HG02973 (cell line): ENCODE measurements at regions not wholly inside any gene's neighbourhood (a gene's known extent, or its start where the extent isn't known, plus 50 kb on each side); places are given as distances from the start of the nearest gene placed in this dataset.
A peak's percentile ranks its signal among the peaks of the same experiment; 100 is the strongest.

Source experiments
- ATAC-seq: cut with Tn5 transposase; IDR thresholded peaks from one replicate; pipeline ENCODE4 v1.9.1; 2021; ENCODE audit warnings: moderate library complexity; ENCODE audit not compliant: unreplicated experiment

GRCh38 chr2:163370169-163370886, 365.5 kb downstream of the FIGN start:
- no peak for ATAC-seq

- ATAC-seq, result no peak
Measured at GRCh38 chr2:163369111-163369510, 366.7 kb downstream of the FIGN start.

- ATAC-seq, result no peak
Measured at GRCh38 chr2:163368655-163369054, 367.2 kb downstream of the FIGN start.

- no peak for ATAC-seq
Measured at GRCh38 chr2:163367825-163368582, 367.8 kb downstream of the FIGN start.

- no peak for ATAC-seq
Measured at GRCh38 chr2:163364736-163365135, 371.1 kb downstream of the FIGN start.

GRCh38 chr2:163353551-163353950, 382.3 kb downstream of the FIGN start:
- ATAC-seq, result no peak

GRCh38 chr2:163351966-163352365, 383.8 kb downstream of the FIGN start:
- no peak for ATAC-seq

GRCh38 chr2:163351143-163351542, 384.7 kb downstream of the FIGN start:
- ATAC-seq, result no peak

- no peak for ATAC-seq
Measured at GRCh38 chr2:163348857-163349380, 386.9 kb downstream of the FIGN start.

GRCh38 chr2:163347982-163348856, 387.6 kb downstream of the FIGN start:
- ATAC-seq, result no peak

GRCh38 chr2:163345795-163346573, 389.8 kb downstream of the FIGN start:
- ATAC-seq, result peak; percentile 76

GRCh38 chr2:163343316-163343715, 392.5 kb downstream of the FIGN start:
- ATAC-seq, result no peak

GRCh38 chr2:163341426-163341825, 394.4 kb downstream of the FIGN start:
- no peak for ATAC-seq

- ATAC-seq, result no peak
Measured at GRCh38 chr2:163338270-163338669, 397.5 kb downstream of the FIGN start.

- no peak for ATAC-seq
Measured at GRCh38 chr2:163324677-163325076, 411.1 kb downstream of the FIGN start.

- ATAC-seq, result no peak
Measured at GRCh38 chr2:163319006-163319405, 416.8 kb downstream of the FIGN start.

GRCh38 chr2:163314712-163315111, 421.1 kb downstream of the FIGN start:
- no peak for ATAC-seq

GRCh38 chr2:163312713-163313112, 423.1 kb downstream of the FIGN start:
- ATAC-seq, result no peak

- no peak for ATAC-seq
Measured at GRCh38 chr2:163306647-163307046, 429.2 kb downstream of the FIGN start.

- no peak for ATAC-seq
Measured at GRCh38 chr2:163302141-163302540, 433.7 kb downstream of the FIGN start.
